H9 (cell line): ENCODE measurements at regions not wholly inside any gene's neighbourhood (a gene's known extent, or its start where the extent isn't known, plus 50 kb on each side); places are given as distances from the start of the nearest gene placed in this dataset.

Experiments
- DNase-seq: peaks from one replicate; pipeline ENCODE4 v3.0.0-alpha.2; 2017
- H2AFZ ChIP-seq: one replicate; pipeline ENCODE4 v1.6.1; 2013; ENCODE audit warnings: mild to moderate bottlenecking, low read length, control low read depth, moderate library complexity
- H2AK5ac ChIP-seq: 2 replicates; pipeline ENCODE4 v1.6.1; 2013; ENCODE audit warnings: low read length, control low read depth, mixed read lengths; ENCODE audit not compliant: insufficient read length
- H2BK120ac ChIP-seq: one replicate; pipeline ENCODE4 v1.6.1; 2013; ENCODE audit warnings: low read depth, mild to moderate bottlenecking, low read length, control low read depth, inconsistent platforms; ENCODE audit not compliant: poor library complexity, severe bottlenecking
- H2BK12ac ChIP-seq: 2 replicates; pipeline ENCODE4 v1.6.1; 2013; ENCODE audit warnings: low read length, control low read depth, mixed read lengths, low read depth; ENCODE audit not compliant: insufficient read length
- H2BK15ac ChIP-seq: 2 replicates; pipeline ENCODE4 v1.6.1; 2013; ENCODE audit warnings: low read depth, low read length, control low read depth
- H2BK20ac ChIP-seq: one replicate; pipeline ENCODE4 v1.6.1; 2013; ENCODE audit warnings: low read depth, mild to moderate bottlenecking, low read length, control low read depth, inconsistent platforms; ENCODE audit not compliant: poor library complexity, severe bottlenecking
- H2BK5ac ChIP-seq: 2 replicates; pipeline ENCODE4 v1.6.1; 2013; ENCODE audit warnings: low read length, control low read depth, mixed read lengths; ENCODE audit not compliant: insufficient read length
- H3K14ac ChIP-seq: 2 replicates; pipeline ENCODE4 v1.6.1; 2013; ENCODE audit warnings: low read length, control low read depth; ENCODE audit not compliant: insufficient read depth
- H3K18ac ChIP-seq: 2 replicates; pipeline ENCODE4 v1.6.1; 2013; ENCODE audit warnings: low read depth, mild to moderate bottlenecking, mixed read lengths, low read length, control low read depth; ENCODE audit not compliant: insufficient read length
- H3K23ac ChIP-seq: 2 replicates; pipeline ENCODE4 v1.6.1; 2013; ENCODE audit warnings: low read length, control low read depth, mixed read lengths, low read depth; ENCODE audit not compliant: insufficient read length
- H3K23me2 ChIP-seq: 2 replicates; pipeline ENCODE4 v1.6.1; 2013; ENCODE audit warnings: low read depth, mild to moderate bottlenecking, mixed read lengths, low read length, control low read depth; ENCODE audit not compliant: insufficient read length, poor library complexity, severe bottlenecking
- H3K27ac ChIP-seq: 2 replicates; pipeline ENCODE4 v1.5.1; 2013; ENCODE audit warnings: low read length, control low read depth, mixed read lengths, low read depth; ENCODE audit not compliant: insufficient read length
- H3K27me3 ChIP-seq: 2 replicates; pipeline ENCODE4 v1.6.1; 2013; ENCODE audit warnings: low read length, control low read depth, inconsistent platforms; ENCODE audit not compliant: insufficient read depth
- H3K4ac ChIP-seq: 2 replicates; pipeline ENCODE4 v1.6.1; 2013; ENCODE audit warnings: low read depth, mild to moderate bottlenecking, control low read depth, inconsistent platforms, low read length, moderate library complexity
- H3K4me1 ChIP-seq: 2 replicates; pipeline ENCODE4 v1.6.1; 2013; ENCODE audit warnings: low read length, control low read depth, inconsistent platforms; ENCODE audit not compliant: insufficient read depth
- H3K4me2 ChIP-seq: 2 replicates; pipeline ENCODE4 v1.6.1; 2013; ENCODE audit warnings: low read length, control low read depth, mixed read lengths; ENCODE audit not compliant: insufficient read length, insufficient read depth
- H3K56ac ChIP-seq: 2 replicates; pipeline ENCODE4 v1.6.1; 2013; ENCODE audit warnings: low read depth, mild to moderate bottlenecking, mixed read lengths, low read length, control low read depth; ENCODE audit not compliant: insufficient read length
- H3K79me1 ChIP-seq: 2 replicates; pipeline ENCODE4 v1.6.1; 2013; ENCODE audit warnings: low read depth, mild to moderate bottlenecking, moderate library complexity, low read length, control low read depth, inconsistent platforms; ENCODE audit not compliant: insufficient read depth, poor library complexity, severe bottlenecking
- H3K79me2 ChIP-seq: 2 replicates; pipeline ENCODE4 v1.6.1; 2013; ENCODE audit warnings: low read length, control low read depth, inconsistent platforms; ENCODE audit not compliant: insufficient read depth
- H3K9ac ChIP-seq: 2 replicates; pipeline ENCODE4 v1.6.1; 2013; ENCODE audit warnings: low read length, control low read depth, mixed read lengths; ENCODE audit not compliant: insufficient read length; ENCODE audit errors: extremely low read depth
- H3K9me3 ChIP-seq: one replicate; pipeline ENCODE4 v1.6.1; 2013; ENCODE audit warnings: low read depth, low read length, inconsistent platforms; ENCODE audit not compliant: control insufficient read depth
- H3T11ph ChIP-seq: one replicate; pipeline ENCODE4 v1.6.1; 2013; ENCODE audit warnings: mild to moderate bottlenecking, low read length, control low read depth, inconsistent platforms
- H4K20me1 ChIP-seq: one replicate; pipeline ENCODE4 v1.6.1; 2013; ENCODE audit not compliant: control insufficient read depth, insufficient read length, insufficient read depth
- H4K5ac ChIP-seq: 2 replicates; pipeline ENCODE4 v1.6.1; 2013; ENCODE audit warnings: low read depth, mild to moderate bottlenecking, mixed read lengths, low read length, control low read depth; ENCODE audit not compliant: insufficient read length
- H4K8ac ChIP-seq: replicated peaks from 2 replicates; pipeline ENCODE4 v1.6.1; 2013; ENCODE audit warnings: low read length, control low read depth, mixed read lengths, low read depth; ENCODE audit not compliant: insufficient read length
- H4K91ac ChIP-seq: 2 replicates; pipeline ENCODE4 v1.6.1; 2013; ENCODE audit warnings: low read depth, mild to moderate bottlenecking, moderate library complexity, mixed read lengths, low read length, control low read depth; ENCODE audit not compliant: insufficient read length
- H3K27ac Mint-ChIP-seq, 3 experiments: 2 replicates in 2 of 3; 3 replicates in 1 of 3; pipeline ENCODE4 v1.8.0; 2020 to 2021; ENCODE audit warnings: mixed read lengths in 3 of 3, mild to moderate bottlenecking in 1 of 3, moderate library complexity in 1 of 3
- H3K27me3 Mint-ChIP-seq: 2 replicates; pipeline ENCODE4 v1.8.0; 2021; ENCODE audit warnings: low read depth, mild to moderate bottlenecking, moderate library complexity, mixed read lengths
- H3K36me3 Mint-ChIP-seq, 3 experiments: 2 replicates in 2 of 3; 3 replicates in 1 of 3; pipeline ENCODE4 v1.8.0; 2020 to 2021; ENCODE audit warnings: low read depth in 3 of 3, mixed read lengths in 3 of 3; ENCODE audit not compliant: insufficient read depth in 1 of 3
- H3K4me1 Mint-ChIP-seq, 2 experiments: 2 replicates each; pipeline ENCODE4 v1.8.0; 2020; ENCODE audit warnings: mixed read lengths in 2 of 2
- H3K4me3 Mint-ChIP-seq, 2 experiments: 2 replicates in 1 of 2; 3 replicates in 1 of 2; pipeline ENCODE4 v1.8.0; 2020 to 2021; ENCODE audit warnings: mild to moderate bottlenecking in 2 of 2, mixed read lengths in 2 of 2, moderate library complexity in 1 of 2
- H3K9me3 Mint-ChIP-seq, 2 experiments: 2 replicates in 1 of 2; 3 replicates in 1 of 2; pipeline ENCODE4 v1.8.0; 2020; ENCODE audit warnings: mild to moderate bottlenecking in 2 of 2, mixed read lengths in 2 of 2, moderate library complexity in 1 of 2
- CTCF ChIP-seq: fragments of 200-600 bp; sonication (generic); conservative IDR thresholded peaks from 3 replicates; pipeline ENCODE4 v1.8.0; 2021; ENCODE audit warnings: antibody characterized with exemption, mild to moderate bottlenecking
- WGBS: extraction: QIAGEN DNeasy Blood & Tissue Kit; methylation state at CpG from one replicate; pipeline ENCODE4 v1.1.7; 2013; ENCODE audit warnings: missing lambda C conversion rate, low lambda C conversion rate, mixed read lengths; ENCODE audit not compliant: insufficient read length; ENCODE audit errors: extremely low coverage; 5-methylcytosine and 5-hydroxymethylcytosine counted together

GRCh38 chr10:28743576-28743975, 66.3 kb downstream of the BAMBI start:
- Mint-ChIP-seq H3K36me3 (peaks cover 6 to 15% (median 11%) of the 10 kb centered on the region in 3 experiments; a peak in 6 of 7 replicates), H3K27me3 (peaks cover 2% of the 10 kb centered on the region; the same call in 1 of the 2 replicates), H3K27ac (peak overlapping the region in 2 of 3 experiments; percentile 52 to 65; a peak in 4 of 7 replicates), H3K4me1 (peaks cover 24 to 26% of the 10 kb centered on the region in 2 experiments), H3K9me3 (peaks cover 8 to 24% of the 10 kb centered on the region in 2 experiments), H3K4me3 (no peak overlapping the region)
- Histone ChIP-seq H4K91ac (no peak overlapping the region), H2AFZ (no peak overlapping the region), H4K8ac (no peak overlapping the region), H3K56ac (no peak overlapping the region), H3K4ac (no peak overlapping the region), H2BK15ac (no peak overlapping the region), H3K27ac (no peak overlapping the region), H3K79me1 (no peaks in the 10 kb centered on the region), H3K23ac (no peak overlapping the region), H3K23me2 (no peaks in the 10 kb centered on the region), H3K14ac (no peak overlapping the region), H4K20me1 (no peaks in the 10 kb centered on the region), H2BK120ac (no peak overlapping the region), H2AK5ac (no peak overlapping the region), H3T11ph (no peak overlapping the region), H3K18ac (no peak overlapping the region), H3K9me3 (no peaks in the 10 kb centered on the region), H3K4me1 (no peaks in the 10 kb centered on the region; the same call in 1 of the 2 replicates), H2BK5ac (no peak overlapping the region), H3K79me2 (no peaks in the 10 kb centered on the region), H3K9ac (no peak overlapping the region), H2BK20ac (no peak overlapping the region), H3K27me3 (no peaks in the 10 kb centered on the region), H2BK12ac (no peak overlapping the region), H4K5ac (no peak overlapping the region), H3K4me2 (no peak overlapping the region)
- DNase-seq: no peak
- WGBS: no CpG with 5 or more reads among the region's 6 CpGs
- TF ChIP-seq CTCF: no peak
